IMR-90 (cell line): ENCODE measurements at regions not wholly inside any gene's neighbourhood (a gene's known extent, or its start where the extent isn't known, plus 50 kb on each side); places are given as distances from the start of the nearest gene placed in this dataset.

Experiments
- ATAC-seq: fragments of 200-7000 bp; cut with Tn5 transposase; 2 replicates; pipeline ENCODE4 v1.9.1; 2020; ENCODE audit warnings: low read depth, mild to moderate bottlenecking, moderate library complexity
- BruUV-seq: library from RNA; stranded (reverse); fragments of 400-500 nt; replicated peaks from 2 replicates; lab custom pipeline; 2021; lab: Mats Ljungman, UMichigan
- CTCF ChIA-PET: fragments of 300-600 bp; formaldehyde crosslinking; extraction: SDS; loops from one replicate; lab custom pipeline; 2021; ENCODE audit warnings: antibody characterized with exemption; lab: Yijun Ruan, JAX
- POLR2A ChIA-PET: fragments of 300-600 bp; sonication (Branson Sonifier 250); formaldehyde crosslinking; loops from one replicate; lab custom pipeline; 2022; ENCODE audit warnings: antibody characterized with exemption; ENCODE audit not compliant: unreplicated experiment; lab: Charles Lee
- DNase-seq: peaks from one replicate; pipeline ENCODE4 v3.0.0; 2013
- H2AFZ ChIP-seq: replicated peaks from 2 replicates; pipeline ENCODE3; 2013; ENCODE audit warnings: low read length, mild to moderate bottlenecking; ENCODE audit not compliant: poor library complexity
- H2AK5ac ChIP-seq: 2 replicates; pipeline ENCODE4 v1.6.1; 2013; ENCODE audit warnings: low read depth, low read length, inconsistent platforms
- H2AK9ac ChIP-seq: replicated peaks from 2 replicates; pipeline ENCODE3; 2013; ENCODE audit warnings: mild to moderate bottlenecking, low read depth, low read length, moderate library complexity; ENCODE audit not compliant: poor library complexity
- H2BK120ac ChIP-seq: 2 replicates; pipeline ENCODE4 v1.6.1; 2013; ENCODE audit warnings: low read depth, low read length, inconsistent platforms
- H2BK15ac ChIP-seq: 3 replicates; pipeline ENCODE4 v1.6.1; 2013; ENCODE audit warnings: low read depth, low read length, inconsistent platforms
- H2BK20ac ChIP-seq: 2 replicates; pipeline ENCODE4 v1.6.1; 2013; ENCODE audit warnings: low read depth, mild to moderate bottlenecking, inconsistent platforms, low read length, moderate library complexity
- H2BK5ac ChIP-seq: 2 replicates; pipeline ENCODE4 v1.6.1; 2013; ENCODE audit warnings: mild to moderate bottlenecking, low read depth, low read length, inconsistent platforms; ENCODE audit not compliant: poor library complexity, severe bottlenecking
- H3K14ac ChIP-seq: replicated peaks from 2 replicates; pipeline ENCODE4 v1.6.1; 2013; ENCODE audit warnings: low read depth, low read length, inconsistent platforms
- H3K18ac ChIP-seq: 2 replicates; pipeline ENCODE4 v1.6.1; 2013; ENCODE audit warnings: low read depth, low read length, control low read depth
- H3K23ac ChIP-seq: 2 replicates; pipeline ENCODE4 v1.6.1; 2013; ENCODE audit warnings: low read depth, low read length, inconsistent platforms
- H3K27ac ChIP-seq: 2 replicates; pipeline ENCODE4 v1.5.1; 2013; ENCODE audit warnings: mild to moderate bottlenecking, control low read depth, low read length; ENCODE audit not compliant: insufficient read depth
- H3K27me3 ChIP-seq: 2 replicates; pipeline ENCODE4 v1.6.1; 2013; ENCODE audit warnings: low read length; ENCODE audit not compliant: control insufficient read depth, insufficient read depth
- H3K36me3 ChIP-seq: 2 replicates; pipeline ENCODE4 v1.6.1; 2013; ENCODE audit warnings: low read length, mixed read lengths; ENCODE audit not compliant: control insufficient read depth, insufficient read depth
- H3K4ac ChIP-seq: 2 replicates; pipeline ENCODE4 v1.6.1; 2013; ENCODE audit warnings: low read depth, low read length, inconsistent platforms
- H3K4me1 ChIP-seq: 2 replicates; pipeline ENCODE4 v1.6.1; 2013; ENCODE audit warnings: low read length, mixed read lengths; ENCODE audit not compliant: control insufficient read depth, insufficient read depth
- H3K4me2 ChIP-seq: 2 replicates; pipeline ENCODE4 v1.6.1; 2013; ENCODE audit warnings: low read depth, mild to moderate bottlenecking, control low read depth, low read length, moderate library complexity
- H3K4me3 ChIP-seq: 2 replicates; pipeline ENCODE4 v1.5.1; 2013; ENCODE audit warnings: low read depth, mild to moderate bottlenecking, control low read depth, low read length, moderate library complexity; ENCODE audit not compliant: insufficient read depth
- H3K56ac ChIP-seq: 2 replicates; pipeline ENCODE4 v1.6.1; 2013; ENCODE audit warnings: low read length, inconsistent platforms; ENCODE audit not compliant: insufficient read depth; ENCODE audit errors: extremely low read depth
- H3K79me1 ChIP-seq, 2 experiments: 2 replicates each; pipeline ENCODE4 v1.6.1; 2013; ENCODE audit warnings: low read length in 2 of 2, inconsistent platforms in 1 of 2, low read depth in 1 of 2
- H3K9ac ChIP-seq: 2 replicates; pipeline ENCODE4 v1.6.1; 2013; ENCODE audit warnings: low read depth, low read length, control low read depth
- H3K9me1 ChIP-seq: 2 replicates; pipeline ENCODE4 v1.6.1; 2013; ENCODE audit warnings: low read length, inconsistent platforms; ENCODE audit not compliant: insufficient read depth
- H3K9me3 ChIP-seq: 2 replicates; pipeline ENCODE4 v1.6.1; 2013; ENCODE audit warnings: low read length; ENCODE audit not compliant: control insufficient read depth, insufficient read depth
- H4K20me1 ChIP-seq: 2 replicates; pipeline ENCODE4 v1.6.1; 2013; ENCODE audit warnings: low read length, inconsistent platforms; ENCODE audit not compliant: insufficient read depth
- H4K5ac ChIP-seq: 2 replicates; pipeline ENCODE4 v1.6.1; 2013; ENCODE audit warnings: mild to moderate bottlenecking, low read depth, low read length, control low read depth
- H4K8ac ChIP-seq, 2 experiments: 2 replicates each; pipeline ENCODE4 v1.6.1; 2013; ENCODE audit warnings: low read depth in 2 of 2, low read length in 2 of 2, control low read depth in 1 of 2, inconsistent platforms in 1 of 2
- H4K91ac ChIP-seq: 2 replicates; pipeline ENCODE4 v1.6.1; 2013; ENCODE audit warnings: low read depth, low read length, inconsistent platforms; ENCODE audit not compliant: insufficient read depth
- MAFK ChIP-seq: IDR thresholded peaks from 2 replicates; pipeline ENCODE4 v1.6.1; 2012; ENCODE audit warnings: low read depth, low read length, improper control_type of control experiment
- RCOR1 ChIP-seq: IDR thresholded peaks from 2 replicates; pipeline ENCODE4 v1.6.1; 2012; ENCODE audit warnings: mild to moderate bottlenecking, low read length, improper control_type of control experiment; ENCODE audit not compliant: insufficient replicate concordance
- WGBS, 2 experiments: methylation state at CpG; one replicate each; pipeline versions ENCODE4 v1.1.5 to v1.1.7; 2013; ENCODE audit warnings: missing lambda C conversion rate in 2 of 2; ENCODE audit not compliant: insufficient read length in 1 of 2; ENCODE audit errors: extremely low coverage in 2 of 2; 5-methylcytosine and 5-hydroxymethylcytosine counted together
- dilution Hi-C: fragments of 300-500 bp; cut with HindIII; formaldehyde crosslinking; loops from one replicate; pipeline ENCODE4 v1.14.3; 2018; ENCODE audit warnings: low sequenced_read_pairs; ENCODE audit not compliant: unreplicated experiment
- in situ Hi-C: fragments of 300-500 bp; cut with MboI; formaldehyde crosslinking; loops from 3 replicates; pipeline ENCODE4 v1.14.3; 2019; ENCODE audit warnings: low sequenced_read_pairs, inconsistent platforms, mixed read lengths
- intact Hi-C: fragments of 100-400 bp; cut with micrococcal nuclease; formaldehyde crosslinking; loops from 2 replicates; pipeline ENCODE4 v1.10.0; 2022

- WGBS, 2 experiments = 100% methylated on average over 3 of the region's 3 CpGs; no CpG with 5 or more reads in 1 of the 2 experiments
- no peak overlapping the region for H3K23ac ChIP-seq
- no peaks in the 10 kb centered on the region for H3K36me3 ChIP-seq
- no peak overlapping the region for H4K91ac ChIP-seq
- no TSS peak for BruUV-seq
- no peak overlapping the region for H3K4me2 ChIP-seq
- CTCF ChIA-PET = no interaction called here
- POLR2A ChIA-PET = no interaction called here
- no peak for DNase-seq
- H2AFZ ChIP-seq = peak overlapping the region; percentile 21
- H2BK20ac ChIP-seq = no peak overlapping the region
- H3K27me3 ChIP-seq = peaks cover 6% of the 10 kb centered on the region
- no peaks in the 10 kb centered on the region for H3K79me1 ChIP-seq
- TF ChIP-seq MAFK (no peak), RCOR1 (no peak)
- H4K8ac ChIP-seq = no peak overlapping the region
- no peaks in the 10 kb centered on the region for H3K9me1 ChIP-seq
- H2AK5ac ChIP-seq = no peak overlapping the region
- in situ Hi-C loops (no loop called here), intact Hi-C loops (no loop called here), dilution Hi-C loops (no loop called here)
- H3K9me3 ChIP-seq = no peaks in the 10 kb centered on the region; the same call in 1 of the 2 replicates
- no peak overlapping the region for H4K5ac ChIP-seq
- H2AK9ac ChIP-seq = no peak overlapping the region
- H3K4me3 ChIP-seq = no peak overlapping the region
- no peaks in the 10 kb centered on the region for H3K4me1 ChIP-seq
- no peak overlapping the region for H3K27ac ChIP-seq
- no peak overlapping the region for H3K56ac ChIP-seq
- H3K14ac ChIP-seq = no peak overlapping the region
- no peak for ATAC-seq
- H3K18ac ChIP-seq = no peak overlapping the region
- no peak overlapping the region for H2BK5ac ChIP-seq
- no peaks in the 10 kb centered on the region for H4K20me1 ChIP-seq
- no peak overlapping the region for H3K9ac ChIP-seq
- H2BK120ac ChIP-seq = no peak overlapping the region
- no peak overlapping the region for H3K4ac ChIP-seq
- H2BK15ac ChIP-seq = no peak overlapping the region
Measured at GRCh38 chr15:100803171-100803440, 76.5 kb upstream of the ALDH1A3 start.
